Aorta (tissue), 5 donors: ENCODE measurements at regions not wholly inside any gene's neighbourhood (a gene's known extent, or its start where the extent isn't known, plus 50 kb on each side); places are given as distances from the start of the nearest gene placed in this dataset.
"Not testable (repeated sequence)": the region's sequence is repeated elsewhere in the genome, so short reads cannot be mapped to it uniquely, and the experiment has no call there.

ENCODE experiments used
- ATAC-seq: fragments of 200-7000 bp; cut with Tn5 transposase; one replicate; pipeline ENCODE4 v1.9.1; 2022; ENCODE audit warnings: moderate library complexity; ENCODE audit not compliant: low FRiP score
- DNase-seq, 2 donors: peaks; one replicate each; pipeline ENCODE4 v3.0.0-alpha.2; 2020
- H3K27ac ChIP-seq, 2 donors: one replicate each; pipeline ENCODE4 v1.5.1; 2013; ENCODE audit warnings: low read length in 2 of 2, mild to moderate bottlenecking in 2 of 2, moderate library complexity in 2 of 2, control low read depth in 1 of 2, inconsistent platforms in 1 of 2, low read depth in 1 of 2
- H3K27me3 ChIP-seq, 2 donors: one replicate each; pipeline ENCODE4 v1.6.1; 2013; ENCODE audit warnings: control low read depth in 1 of 2, low read length in 1 of 2, mild to moderate bottlenecking in 1 of 2, moderate library complexity in 1 of 2; ENCODE audit not compliant: insufficient read depth in 2 of 2, control insufficient read depth in 1 of 2
- H3K36me3 ChIP-seq, 2 donors: one replicate each; pipeline ENCODE4 v1.6.1; 2013; ENCODE audit warnings: control low read depth in 1 of 2, low read length in 1 of 2, mild to moderate bottlenecking in 1 of 2; ENCODE audit not compliant: insufficient read depth in 2 of 2, control insufficient read depth in 1 of 2
- H3K4me1 ChIP-seq, 2 donors: one replicate each; pipeline ENCODE4 v1.6.1; 2013; ENCODE audit warnings: low read length in 2 of 2, control low read depth in 1 of 2, mild to moderate bottlenecking in 1 of 2, moderate library complexity in 1 of 2; ENCODE audit not compliant: insufficient read depth in 2 of 2, control insufficient read depth in 1 of 2
- H3K4me3 ChIP-seq, 2 donors: one replicate each; pipeline ENCODE4 v1.5.1; 2013; ENCODE audit warnings: low read length in 2 of 2, control low read depth in 1 of 2, mild to moderate bottlenecking in 1 of 2
- H3K9me3 ChIP-seq: one replicate; pipeline ENCODE4 v1.6.1; 2013; ENCODE audit warnings: mild to moderate bottlenecking, low read length; ENCODE audit not compliant: control insufficient read depth
- WGBS, 2 donors: extraction: QIAGEN DNeasy Blood & Tissue Kit; methylation state at CpG; one replicate each; pipeline ENCODE4 v1.1.7; 2013; 5-methylcytosine and 5-hydroxymethylcytosine counted together
- intact Hi-C, 2 donors: fragments of 100-400 bp; cut with DNase I; formaldehyde crosslinking; loops; one replicate each; pipeline versions ENCODE4 v1.14.2 to v1.15.0; 2022
- donor health status: healthy with polysubstance abuse.
- donor health status: Bipolar disorder and iron deficiency.
- donor health status: DM: no; HTN: no; CAD: no.
- donor health status: DM: no; HTN: no; CAD: no.
- donor health status: DM: yes; HTN: yes; CAD: no.

GRCh38 chr3:39718674-39719595 lies 90.5 kb upstream of the MYRIP start:
- Histone ChIP-seq H3K36me3 (no peaks in the 10 kb centered on the region), H3K9me3 (no peaks in the 10 kb centered on the region), H3K27me3 (no peaks in the 10 kb centered on the region), H3K4me1 (no peaks in the 10 kb centered on the region), H3K4me3 (no peak overlapping the region), H3K27ac (no peak overlapping the region)
- no peak for ATAC-seq
- 46 to 55% methylated on average over 7 of the region's 7 CpGs for WGBS, 2 donors
- DNase-seq, result no peak
- intact Hi-C loops, result no loop called here

DNA sequence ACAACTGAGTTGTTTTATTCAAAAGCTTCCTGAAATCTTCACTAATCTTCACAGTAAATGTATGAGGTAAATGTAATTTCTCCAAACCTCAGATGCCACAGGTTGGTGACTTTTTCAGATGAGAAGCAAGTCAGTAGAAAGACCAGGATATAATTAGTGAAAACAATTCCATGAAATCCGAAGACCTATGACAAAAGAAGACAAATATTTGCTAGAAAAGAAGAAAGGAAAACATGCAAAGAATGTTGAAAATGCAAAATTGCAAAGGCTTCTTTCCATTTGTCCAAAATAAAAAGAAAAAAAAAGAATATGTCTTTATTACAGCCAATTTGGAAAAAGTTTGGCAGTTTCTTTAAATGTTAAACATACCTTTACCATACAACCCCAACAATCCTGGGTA lies 88.3 kb upstream of the MYRIP start:
- no peak overlapping the region for H3K27ac ChIP-seq
- intact Hi-C loops, result loop anchor here in 1 of 2 donors (10.0 kb wide), 1 partner anchor 574 kb away; no protein-coding TSS in a partner anchor
- ATAC-seq (no peak), DNase-seq (no peak)
- H3K4me3 ChIP-seq, result no peak overlapping the region
- no peaks in the 10 kb centered on the region for H3K4me1 ChIP-seq
- 7 to 13% methylated on average over 1 of the region's 1 CpG for WGBS, 2 donors
- no peaks in the 10 kb centered on the region for H3K36me3 ChIP-seq
- no peaks in the 10 kb centered on the region for H3K27me3 ChIP-seq
- no peaks in the 10 kb centered on the region for H3K9me3 ChIP-seq

GRCh38 chr3:39724233-39724846 lies 85.1 kb upstream of the MYRIP start:
- H3K27me3 ChIP-seq, result no peaks in the 10 kb centered on the region
- no peak for DNase-seq
- no peak overlapping the region for H3K4me3 ChIP-seq
- no peaks in the 10 kb centered on the region for H3K4me1 ChIP-seq
- H3K9me3 ChIP-seq, result no peaks in the 10 kb centered on the region
- 19 to 21% methylated on average over 1 of the region's 1 CpG for WGBS, 2 donors
- H3K36me3 ChIP-seq, result no peaks in the 10 kb centered on the region
- no peak for ATAC-seq
- H3K27ac ChIP-seq, result no peak overlapping the region
- intact Hi-C loops, result loop anchor here in 1 of 2 donors (10.0 kb wide), 1 partner anchor 570 kb away; no protein-coding TSS in a partner anchor

DNA sequence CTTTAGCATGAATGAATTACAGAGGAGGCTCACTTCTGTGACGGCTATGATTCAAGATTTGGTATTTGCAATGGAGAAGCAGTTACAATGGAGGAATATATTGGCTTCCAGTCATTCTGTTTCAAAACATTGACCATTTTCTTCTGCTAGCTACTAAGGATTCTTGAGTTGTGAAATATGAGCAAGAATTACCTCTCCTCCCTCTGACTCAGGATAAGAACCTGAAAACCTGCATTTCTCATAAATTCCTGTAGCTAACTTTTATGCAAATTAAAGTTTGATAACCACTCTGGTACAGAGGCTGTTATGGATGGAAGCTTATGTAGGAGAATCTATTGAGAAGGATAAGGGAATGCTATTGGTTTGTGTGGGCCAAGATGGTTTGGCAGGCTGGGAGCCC lies 84.1 kb upstream of the MYRIP start:
- Histone ChIP-seq H3K27me3 (no peaks in the 10 kb centered on the region), H3K27ac (no peak overlapping the region), H3K36me3 (no peaks in the 10 kb centered on the region), H3K4me1 (no peaks in the 10 kb centered on the region), H3K9me3 (no peaks in the 10 kb centered on the region), H3K4me3 (no peak overlapping the region)
- intact Hi-C loops, result loop anchor here in 1 of 2 donors (5.0 to 10.0 kb wide), 2 partner anchors 452 to 569 kb away; no protein-coding TSS in a partner anchor
- DNase-seq (no peak), ATAC-seq (no peak)
- WGBS, 2 donors, result 91 to 92% methylated on average over 1 of the region's 1 CpG

GRCh38 chr3:39727415-39727814 lies 82.0 kb upstream of the MYRIP start:
- Histone ChIP-seq H3K27me3 (no peaks in the 10 kb centered on the region), H3K4me3 (no peak overlapping the region), H3K36me3 (no peaks in the 10 kb centered on the region), H3K9me3 (no peaks in the 10 kb centered on the region), H3K27ac (no peak overlapping the region), H3K4me1 (no peaks in the 10 kb centered on the region)
- intact Hi-C loops, result loop anchor here in 1 of 2 donors (5.0 to 10.0 kb wide), 2 partner anchors 450 to 567 kb away; no protein-coding TSS in a partner anchor
- ATAC-seq, result no peak
- DNase-seq, result no peak
- WGBS, 2 donors, result 46 to 47% methylated on average over 3 of the region's 3 CpGs

- Histone ChIP-seq H3K4me1 (no peaks in the 10 kb centered on the region), H3K27me3 (no peaks in the 10 kb centered on the region), H3K27ac (no peak overlapping the region), H3K36me3 (no peaks in the 10 kb centered on the region), H3K9me3 (no peaks in the 10 kb centered on the region), H3K4me3 (no peak overlapping the region)
- no peak for ATAC-seq
- intact Hi-C loops, result no loop called here
- 89 to 92% methylated on average over 3 of the region's 3 CpGs for WGBS, 2 donors
- DNase-seq, result no peak
These were observed 75.6 kb upstream of the MYRIP start for GRCh38 chr3:39733804-39734203.

GRCh38 chr3:39739658-39740057 lies 69.8 kb upstream of the MYRIP start:
- intact Hi-C loops, H3K36me3 ChIP-seq, H3K27me3 ChIP-seq, H3K4me3 ChIP-seq, H3K9me3 ChIP-seq, DNase-seq, H3K27ac ChIP-seq, H3K4me1 ChIP-seq, ATAC-seq: not testable (repeated sequence)
- WGBS, 2 donors, result 70 to 76% methylated on average over 1 of the region's 1 CpG

- Histone ChIP-seq H3K4me1 (no peaks in the 10 kb centered on the region), H3K27me3 (no peaks in the 10 kb centered on the region), H3K27ac (no peak overlapping the region), H3K9me3 (peaks cover 1% of the 10 kb centered on the region), H3K36me3 (no peaks in the 10 kb centered on the region), H3K4me3 (no peak overlapping the region)
- ATAC-seq (no peak), DNase-seq (no peak)
- 80 to 81% methylated on average over 3 of the region's 3 CpGs for WGBS, 2 donors
- intact Hi-C loops, result no loop called here
These were observed 64.7 kb upstream of the MYRIP start for GRCh38 chr3:39744746-39745145.
